SK-N-MC (cell line): ENCODE measurements at regions not wholly inside any gene's neighbourhood (a gene's known extent, or its start where the extent isn't known, plus 50 kb on each side); places are given as distances from the start of the nearest gene placed in this dataset.

Experiments
- DNase-seq: peaks from one replicate; pipeline ENCODE4 v3.0.0-alpha.2; 2011; ENCODE audit warnings: low read depth, low spot score
- H3K27ac ChIP-seq: fragments of 200-600 bp; sonication (generic); 2 replicates; pipeline ENCODE4 v1.5.1; 2016; ENCODE audit warnings: mixed run types
- H3K36me3 ChIP-seq: fragments of 200-600 bp; sonication (generic); 2 replicates; pipeline ENCODE4 v1.6.1; 2017; ENCODE audit warnings: antibody characterized with exemption, low read length, mixed read lengths; ENCODE audit not compliant: insufficient read depth
- H3K4me3 ChIP-seq: fragments of 200-600 bp; sonication (generic); 2 replicates; pipeline ENCODE4 v1.5.1; 2016
- H3K9ac ChIP-seq: fragments of 200-600 bp; sonication (generic); 2 replicates; pipeline ENCODE4 v1.8.0; 2017; ENCODE audit warnings: mixed run types, mixed read lengths; ENCODE audit not compliant: insufficient read length
- H3K9me3 ChIP-seq: fragments of 200-600 bp; sonication (generic); 2 replicates; pipeline ENCODE4 v1.6.1; 2017; ENCODE audit warnings: low read depth, mild to moderate bottlenecking, antibody characterized with exemption, low read length, moderate library complexity, mixed read lengths
- EZH2 ChIP-seq: fragments of 200-600 bp; sonication (generic); IDR thresholded peaks from one replicate; pipeline ENCODE4 v1.6.1; 2017; ENCODE audit warnings: antibody characterized with exemption
- FOXP2 ChIP-seq: optimal IDR thresholded peaks from 2 replicates; pipeline ENCODE3; 2011; ENCODE audit warnings: mild to moderate bottlenecking, moderate library complexity; ENCODE audit not compliant: insufficient read depth; ENCODE audit errors: extremely low read length, control extremely low read depth
- POLR2AphosphoS5 ChIP-seq: IDR thresholded peaks from 2 replicates; pipeline ENCODE4 v1.6.1; 2012; ENCODE audit warnings: mild to moderate bottlenecking, low read depth, low read length, borderline replicate concordance

DNA sequence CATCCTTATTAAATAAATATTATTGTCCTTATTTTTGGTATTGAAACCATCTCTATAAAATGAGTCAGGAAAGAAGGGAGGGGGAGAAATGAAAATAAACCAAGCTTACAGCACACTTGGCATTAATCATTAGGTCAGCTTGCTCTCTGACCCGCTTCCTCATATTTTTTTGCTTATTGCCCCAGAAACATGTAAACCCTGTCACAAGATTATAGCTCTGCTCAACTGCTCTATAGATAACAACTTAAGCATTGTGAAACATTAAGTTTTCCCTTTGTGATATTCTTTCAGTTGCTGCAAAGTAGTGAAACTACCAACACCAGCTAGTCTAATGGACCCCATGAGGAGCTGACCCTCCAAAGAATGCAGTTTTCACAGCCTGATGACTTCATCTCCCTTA lies 819.5 kb downstream of the SLC16A7 start:
- no peak for DNase-seq
- Histone ChIP-seq H3K9me3 (no peaks in the 10 kb centered on the region), H3K9ac (no peak overlapping the region), H3K27ac (no peak overlapping the region), H3K36me3 (no peaks in the 10 kb centered on the region), H3K4me3 (no peak overlapping the region)
- TF ChIP-seq EZH2 (no peak), FOXP2 (no peak), POLR2AphosphoS5 (no peak)

DNA sequence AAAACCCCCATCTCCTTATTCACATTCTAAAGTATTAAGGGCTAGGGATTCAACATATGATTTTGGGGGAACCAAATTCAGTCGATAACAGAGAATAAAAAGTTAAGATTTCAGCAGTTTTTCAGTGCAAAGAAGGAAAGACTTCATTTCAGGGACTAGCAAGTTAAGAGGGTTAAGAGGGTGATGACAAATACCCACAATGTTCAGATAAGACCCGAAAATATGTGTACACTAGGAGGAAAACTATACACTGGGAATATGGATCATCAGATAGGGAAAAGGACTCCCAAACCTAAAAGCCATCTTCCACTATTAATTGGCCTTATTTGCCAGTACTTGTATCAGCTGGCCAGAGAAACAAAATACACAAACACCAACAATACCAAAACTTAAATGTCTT lies 824.2 kb downstream of the SLC16A7 start:
- Histone ChIP-seq H3K36me3 (no peaks in the 10 kb centered on the region), H3K4me3 (no peak overlapping the region), H3K9me3 (no peaks in the 10 kb centered on the region), H3K9ac (no peak overlapping the region), H3K27ac (no peak overlapping the region)
- TF ChIP-seq POLR2AphosphoS5, result no peak
- no peak for TF ChIP-seq EZH2
- TF ChIP-seq FOXP2, result no peak
- DNase-seq, result no peak

DNA sequence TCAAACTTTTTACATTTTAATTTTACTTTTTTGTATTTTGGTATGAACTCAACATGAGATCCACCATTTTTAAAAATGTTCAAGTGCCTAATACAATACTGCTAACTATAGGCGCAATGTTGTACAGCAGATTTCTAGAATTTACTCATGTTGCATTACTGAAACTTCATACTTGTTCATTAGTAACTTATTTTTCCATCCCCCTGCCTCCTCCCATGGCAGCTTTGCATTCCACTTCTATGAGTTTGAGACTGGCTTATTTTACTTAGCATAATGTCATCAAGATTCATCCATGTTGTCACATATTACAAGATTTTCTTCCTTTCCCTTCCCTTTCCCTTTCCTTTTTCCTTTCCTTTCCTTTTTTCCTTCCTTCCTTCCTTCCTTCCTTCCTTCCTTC lies 825.9 kb downstream of the SLC16A7 start:
- Histone ChIP-seq H3K36me3 (no peaks in the 10 kb centered on the region), H3K9ac (no peak overlapping the region), H3K9me3 (no peaks in the 10 kb centered on the region), H3K4me3 (no peak overlapping the region), H3K27ac (no peak overlapping the region)
- TF ChIP-seq FOXP2 (no peak), EZH2 (no peak), POLR2AphosphoS5 (no peak)
- no peak for DNase-seq

DNA sequence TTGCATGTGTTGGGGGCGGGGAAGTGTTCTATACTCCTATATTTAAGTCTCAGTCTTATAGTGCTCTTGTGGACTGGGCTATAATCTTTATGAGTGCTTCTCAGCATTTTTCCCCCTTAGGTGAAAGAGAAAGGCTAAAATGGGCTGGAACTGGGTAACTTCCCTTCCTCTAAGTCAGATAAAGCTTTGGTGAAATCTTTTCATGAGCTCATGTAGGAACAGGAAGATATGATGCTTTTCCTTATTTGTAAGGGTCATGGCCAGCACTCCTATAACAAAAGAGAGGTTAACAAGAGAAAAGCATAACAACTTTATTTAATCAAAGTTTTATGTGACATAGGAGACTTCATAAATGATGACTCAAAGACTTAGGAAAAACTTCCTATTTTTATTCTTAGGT lies 841.5 kb downstream of the SLC16A7 start:
- DNase-seq, result no peak
- no peaks in the 10 kb centered on the region for H3K9me3 ChIP-seq
- no peak for TF ChIP-seq FOXP2
- no peak for TF ChIP-seq EZH2
- TF ChIP-seq POLR2AphosphoS5, result no peak
- H3K36me3 ChIP-seq, result no peaks in the 10 kb centered on the region
- no peak overlapping the region for H3K9ac ChIP-seq
- no peak overlapping the region for H3K4me3 ChIP-seq
- no peak overlapping the region for H3K27ac ChIP-seq

DNA sequence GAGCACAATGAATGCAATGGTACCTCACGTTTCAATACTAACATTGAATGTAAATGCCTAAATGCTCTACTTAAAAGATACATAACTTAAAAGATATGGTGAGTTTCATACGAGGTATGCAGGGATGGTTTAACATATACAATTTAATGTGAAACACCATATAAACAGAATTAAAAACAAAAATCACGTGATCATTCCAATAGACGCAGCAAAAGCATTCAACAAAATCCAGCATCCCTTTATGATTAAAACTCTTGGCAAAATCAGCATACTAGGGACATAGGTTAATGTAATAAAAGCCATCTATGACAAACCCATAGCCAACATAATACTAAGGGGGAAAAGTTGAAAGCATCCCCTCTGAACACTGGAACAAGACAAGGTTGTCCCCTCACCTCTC lies 845.7 kb downstream of the SLC16A7 start:
- H3K36me3 ChIP-seq, result no peaks in the 10 kb centered on the region
- no peak overlapping the region for H3K27ac ChIP-seq
- TF ChIP-seq POLR2AphosphoS5, result no peak
- TF ChIP-seq FOXP2, result no peak
- no peak for TF ChIP-seq EZH2
- no peak overlapping the region for H3K9ac ChIP-seq
- no peaks in the 10 kb centered on the region for H3K9me3 ChIP-seq
- H3K4me3 ChIP-seq, result no peak overlapping the region
- no peak for DNase-seq

DNA sequence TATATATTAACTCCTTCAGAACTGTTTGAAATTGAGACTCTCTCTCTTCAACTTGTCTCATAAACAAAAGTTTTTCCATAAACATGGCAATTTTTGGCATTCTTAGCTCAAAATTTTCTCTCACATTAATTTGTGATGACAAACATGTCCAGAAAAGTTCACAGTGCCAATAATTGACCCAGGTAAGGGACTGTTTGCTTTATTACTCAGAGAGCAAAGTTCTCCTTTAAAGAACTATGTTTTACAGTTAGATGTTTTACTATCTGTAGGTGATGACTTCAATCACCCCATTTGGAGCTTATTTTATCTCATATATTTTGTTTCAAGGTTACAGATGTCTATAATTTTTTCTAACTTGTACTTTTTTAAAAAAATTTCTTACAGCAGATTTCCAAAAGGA lies 855.6 kb downstream of the SLC16A7 start:
- DNase-seq, result no peak
- Histone ChIP-seq H3K27ac (no peak overlapping the region), H3K36me3 (no peaks in the 10 kb centered on the region), H3K9ac (no peak overlapping the region), H3K4me3 (no peak overlapping the region), H3K9me3 (no peaks in the 10 kb centered on the region)
- no peak for TF ChIP-seq EZH2
- no peak for TF ChIP-seq FOXP2
- no peak for TF ChIP-seq POLR2AphosphoS5

DNA sequence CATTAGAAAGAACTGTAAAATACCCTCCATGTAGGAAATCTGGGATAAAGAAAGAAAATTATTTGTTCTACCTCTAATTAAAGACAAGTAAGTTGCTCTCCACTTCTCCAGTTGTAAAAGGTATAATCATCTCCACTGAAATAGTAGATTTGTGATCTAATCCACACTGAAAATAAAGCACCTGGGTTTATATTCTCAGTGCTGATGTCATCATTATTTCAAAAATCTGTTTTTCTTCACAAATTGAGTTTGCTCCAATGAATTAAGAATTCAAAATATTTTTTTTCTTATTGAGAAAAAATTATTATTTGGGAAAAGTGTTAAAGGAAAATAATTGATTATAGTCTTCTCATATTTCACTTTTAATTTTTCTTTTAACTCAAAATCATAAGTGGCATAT lies 869.2 kb downstream of the SLC16A7 start:
- Histone ChIP-seq H3K36me3 (no peaks in the 10 kb centered on the region), H3K9ac (no peak overlapping the region), H3K4me3 (no peak overlapping the region), H3K9me3 (no peaks in the 10 kb centered on the region), H3K27ac (no peak overlapping the region)
- no peak for TF ChIP-seq EZH2
- TF ChIP-seq FOXP2, result no peak
- TF ChIP-seq POLR2AphosphoS5, result no peak
- DNase-seq, result no peak

DNA sequence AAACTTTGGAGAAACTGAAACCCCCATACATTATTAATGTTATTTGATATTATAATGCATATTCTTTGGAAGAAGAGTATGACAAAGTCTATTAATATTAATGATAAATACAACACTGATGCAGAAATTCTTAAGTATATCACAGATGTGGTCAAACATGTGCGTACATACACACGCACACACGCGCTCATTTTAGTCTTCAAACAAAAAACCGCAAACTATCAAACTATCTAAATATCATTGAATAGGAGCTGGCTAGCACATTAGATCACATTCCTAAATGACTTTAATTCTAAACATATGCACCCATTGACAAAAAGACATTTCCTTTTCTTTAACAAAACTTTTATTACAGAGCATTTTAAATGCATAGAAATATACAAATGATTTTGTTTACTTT lies 872.7 kb downstream of the SLC16A7 start:
- no peak for TF ChIP-seq FOXP2
- TF ChIP-seq EZH2, result no peak
- no peak for TF ChIP-seq POLR2AphosphoS5
- H3K9me3 ChIP-seq, result no peaks in the 10 kb centered on the region
- H3K4me3 ChIP-seq, result no peak overlapping the region
- no peak overlapping the region for H3K9ac ChIP-seq
- DNase-seq, result no peak
- H3K27ac ChIP-seq, result no peak overlapping the region
- no peaks in the 10 kb centered on the region for H3K36me3 ChIP-seq

DNA sequence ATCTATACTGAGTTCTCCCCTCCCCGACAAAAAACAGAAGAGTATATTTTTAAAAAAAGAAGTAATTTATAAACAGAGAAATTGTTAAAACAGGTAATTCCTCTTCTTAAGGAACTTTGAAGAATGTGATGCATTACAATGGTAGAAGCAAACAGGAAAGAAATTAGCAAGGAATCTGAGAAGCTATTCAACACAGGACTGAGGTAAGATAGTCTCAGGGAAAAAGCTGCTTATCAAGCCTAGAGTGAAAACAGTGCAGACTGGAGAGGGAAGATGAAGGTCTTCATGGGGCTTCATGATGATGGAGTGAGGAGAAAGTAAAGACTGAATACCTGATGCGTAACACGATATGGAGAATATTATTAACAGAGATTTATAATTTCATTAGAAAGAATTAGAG lies 880.0 kb downstream of the SLC16A7 start:
- no peaks in the 10 kb centered on the region for H3K36me3 ChIP-seq
- no peak for DNase-seq
- H3K4me3 ChIP-seq, result no peak overlapping the region
- no peak overlapping the region for H3K9ac ChIP-seq
- H3K27ac ChIP-seq, result no peak overlapping the region
- TF ChIP-seq EZH2, result no peak
- no peak for TF ChIP-seq POLR2AphosphoS5
- TF ChIP-seq FOXP2, result no peak
- H3K9me3 ChIP-seq, result no peaks in the 10 kb centered on the region

DNA sequence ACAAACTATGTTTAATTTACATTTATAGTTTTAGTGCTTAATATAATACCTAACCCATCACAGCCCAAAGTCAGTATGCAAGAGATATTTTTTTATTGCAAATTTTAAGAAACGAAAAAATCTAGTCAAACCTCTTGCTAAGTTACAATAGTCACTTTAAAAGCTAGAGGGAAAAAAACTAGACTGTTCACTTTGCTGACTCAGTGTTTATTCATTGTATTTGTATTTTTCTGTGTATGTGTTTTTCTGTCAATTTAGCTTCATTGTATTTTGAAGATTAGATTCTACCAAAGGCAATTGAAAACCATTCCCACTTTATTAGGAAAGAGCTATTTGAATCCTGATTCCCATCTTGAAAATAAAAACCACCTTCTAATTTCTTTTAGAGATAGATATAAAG lies 891.5 kb downstream of the SLC16A7 start:
- DNase-seq, result no peak
- H3K9me3 ChIP-seq, result no peaks in the 10 kb centered on the region
- H3K27ac ChIP-seq, result no peak overlapping the region
- H3K36me3 ChIP-seq, result no peaks in the 10 kb centered on the region
- H3K4me3 ChIP-seq, result no peak overlapping the region
- no peak overlapping the region for H3K9ac ChIP-seq
- TF ChIP-seq FOXP2 (no peak), EZH2 (no peak), POLR2AphosphoS5 (no peak)
